Cerebellar cortex (tissue), 1 donor: ENCODE measurements at regions not wholly inside any gene's neighbourhood (a gene's known extent, or its start where the extent isn't known, plus 50 kb on each side); places are given as distances from the start of the nearest gene placed in this dataset.

ENCODE experiments used
- DNase-seq: peaks from one replicate; pipeline ENCODE4 v3.0.0-alpha.2; 2015; ENCODE audit warnings: low spot score

GRCh38 chr6:23154159-23154558 lies 584.8 kb downstream of the HDGFL1 start:
- DNase-seq, result no peak

DNA sequence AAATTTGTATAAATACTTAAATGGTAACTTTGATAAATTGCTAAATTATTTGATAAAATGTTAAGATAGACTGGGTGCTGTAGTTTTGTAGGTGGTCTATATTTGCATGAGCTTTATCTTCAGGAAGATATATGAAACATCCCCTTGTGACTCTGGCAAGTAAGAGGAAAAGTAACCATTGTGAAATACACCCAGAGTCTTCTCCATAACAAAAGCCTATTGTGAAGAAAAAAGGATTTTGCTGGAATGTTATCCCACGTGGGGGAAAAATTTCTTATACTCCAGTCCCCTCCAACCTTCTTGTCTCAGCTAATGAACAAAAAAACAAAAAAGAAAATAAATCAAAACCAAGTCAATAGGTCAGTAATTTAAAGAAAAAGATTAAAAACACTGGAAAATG lies 600.7 kb downstream of the HDGFL1 start:
- no peak for DNase-seq

DNA sequence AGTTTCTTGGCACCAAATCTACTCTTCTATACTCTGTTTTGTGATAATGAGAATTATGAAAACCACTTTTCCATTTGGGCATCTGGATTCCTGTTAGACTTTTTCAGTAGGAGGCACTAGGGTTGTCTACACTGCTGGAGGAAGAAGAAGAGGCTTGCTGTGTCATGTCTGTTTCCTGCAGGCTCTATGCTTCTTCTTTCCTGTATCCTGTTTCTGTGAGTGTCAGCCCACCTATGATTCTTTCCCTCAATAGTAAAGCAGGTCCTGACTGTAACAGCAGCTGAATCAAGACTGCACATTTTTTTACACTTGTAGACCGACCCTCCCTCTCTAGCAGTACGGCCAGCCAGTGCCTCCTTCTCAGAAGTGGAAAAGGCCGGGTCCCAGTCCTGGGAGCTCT lies 603.9 kb downstream of the HDGFL1 start:
- no peak for DNase-seq

DNA sequence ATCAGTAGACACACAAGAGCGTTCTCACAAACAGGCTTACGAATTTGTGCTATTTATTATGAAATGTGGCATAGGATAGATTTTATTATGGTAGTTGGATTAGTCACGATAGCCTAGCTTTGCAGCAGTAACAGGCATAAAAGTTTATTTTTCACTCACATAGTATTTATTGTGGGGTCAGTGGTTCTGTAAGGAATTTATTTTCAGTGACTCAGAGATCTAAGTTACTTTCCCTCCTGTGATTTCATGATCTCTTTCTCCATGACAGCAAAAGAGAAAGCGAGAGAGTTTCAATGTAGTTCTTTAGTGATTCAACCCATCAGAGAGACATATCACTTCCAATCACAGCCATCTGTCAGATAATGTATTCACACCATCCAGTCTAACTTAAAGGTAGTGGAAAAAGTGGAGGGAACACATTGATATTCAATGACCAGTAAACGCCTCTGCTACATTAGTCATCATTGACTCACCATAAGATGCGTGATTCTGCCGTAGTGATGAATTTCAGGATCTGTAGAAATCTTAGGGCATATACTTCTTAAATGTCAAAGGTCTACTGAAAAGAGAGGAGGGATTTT lies 605.5 kb downstream of the HDGFL1 start:
- no peak for DNase-seq

DNA sequence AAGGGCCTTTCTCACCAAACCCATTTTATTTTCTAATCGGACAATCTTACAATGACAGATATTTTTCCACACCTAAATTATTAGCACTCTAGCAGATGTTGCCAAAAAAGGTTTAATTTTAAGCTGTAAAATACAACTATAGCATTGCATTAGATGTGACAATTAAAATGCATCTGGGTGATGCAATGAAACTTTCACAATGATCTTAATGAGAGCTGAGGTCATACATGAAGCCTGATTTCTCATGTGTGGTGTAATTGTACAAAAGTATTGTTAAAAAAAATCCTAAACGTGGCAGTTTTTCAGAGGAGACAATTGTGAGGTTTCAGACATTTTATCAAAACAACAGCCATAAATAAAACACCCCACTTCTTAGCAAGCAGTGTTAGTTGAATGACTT lies 606.0 kb downstream of the HDGFL1 start:
- DNase-seq, result no peak

GRCh38 chr6:23176471-23176870 lies 607.1 kb downstream of the HDGFL1 start:
- DNase-seq, result no peak

GRCh38 chr6:23176883-23177282 lies 607.5 kb downstream of the HDGFL1 start:
- DNase-seq, result no peak

DNA sequence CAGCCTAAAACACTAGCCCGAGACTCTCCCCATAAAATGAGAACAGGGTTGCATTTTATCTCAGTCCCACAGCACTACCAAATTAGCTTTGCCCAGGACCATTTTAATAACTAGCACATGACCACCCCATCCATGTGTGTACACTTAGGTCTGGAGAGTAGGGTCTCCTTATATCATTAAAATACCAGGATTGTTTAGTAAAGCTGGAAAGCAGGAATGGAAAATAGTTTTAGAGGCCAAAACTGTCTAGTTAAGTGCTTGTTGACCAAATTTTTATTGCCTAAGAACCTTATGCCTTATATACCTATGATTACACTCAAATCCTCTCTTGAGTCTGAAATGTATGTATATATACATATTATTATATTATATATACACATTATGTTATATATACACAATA lies 608.4 kb downstream of the HDGFL1 start:
- DNase-seq, result no peak

GRCh38 chr6:23179994-23180393 lies 610.6 kb downstream of the HDGFL1 start:
- no peak for DNase-seq

DNA sequence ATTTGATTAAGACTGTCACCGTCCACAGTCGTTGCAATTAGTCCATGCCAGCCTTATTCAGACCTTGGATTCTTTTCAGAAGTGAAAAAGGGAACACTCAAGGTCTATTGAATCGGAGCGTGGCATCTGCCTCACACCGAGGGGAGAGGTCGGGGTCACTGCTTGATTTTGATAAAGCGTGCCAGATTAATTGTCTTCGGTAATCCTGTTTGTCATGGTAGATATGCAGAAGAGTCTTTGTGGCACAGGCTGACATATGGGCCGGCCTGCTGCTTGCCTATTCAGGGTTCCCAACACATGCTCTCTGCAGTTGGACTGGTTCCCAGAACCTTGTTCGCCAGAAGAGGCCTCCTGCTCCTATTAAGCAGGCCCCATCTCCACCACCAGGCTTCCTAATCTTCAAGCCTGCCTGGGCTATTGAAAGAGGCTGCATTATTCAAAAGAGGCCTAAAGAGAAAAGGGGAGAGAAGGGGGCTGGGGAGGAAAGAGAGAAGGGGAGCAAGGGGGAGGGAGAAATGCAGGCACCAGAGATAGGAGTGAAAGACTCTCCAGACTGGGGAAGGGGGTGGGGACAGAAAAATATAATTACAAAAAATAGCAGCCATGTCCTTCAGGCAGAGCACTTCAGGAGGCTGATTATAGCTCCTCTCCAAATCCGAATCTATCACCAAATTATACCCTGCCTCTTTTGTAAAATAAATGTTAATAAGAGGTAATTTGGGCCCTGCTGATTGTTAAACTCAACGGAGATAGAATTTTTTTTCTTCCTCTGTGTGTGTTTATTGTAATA lies 611.3 kb downstream of the HDGFL1 start:
- DNase-seq, result peak; percentile 99

DNA sequence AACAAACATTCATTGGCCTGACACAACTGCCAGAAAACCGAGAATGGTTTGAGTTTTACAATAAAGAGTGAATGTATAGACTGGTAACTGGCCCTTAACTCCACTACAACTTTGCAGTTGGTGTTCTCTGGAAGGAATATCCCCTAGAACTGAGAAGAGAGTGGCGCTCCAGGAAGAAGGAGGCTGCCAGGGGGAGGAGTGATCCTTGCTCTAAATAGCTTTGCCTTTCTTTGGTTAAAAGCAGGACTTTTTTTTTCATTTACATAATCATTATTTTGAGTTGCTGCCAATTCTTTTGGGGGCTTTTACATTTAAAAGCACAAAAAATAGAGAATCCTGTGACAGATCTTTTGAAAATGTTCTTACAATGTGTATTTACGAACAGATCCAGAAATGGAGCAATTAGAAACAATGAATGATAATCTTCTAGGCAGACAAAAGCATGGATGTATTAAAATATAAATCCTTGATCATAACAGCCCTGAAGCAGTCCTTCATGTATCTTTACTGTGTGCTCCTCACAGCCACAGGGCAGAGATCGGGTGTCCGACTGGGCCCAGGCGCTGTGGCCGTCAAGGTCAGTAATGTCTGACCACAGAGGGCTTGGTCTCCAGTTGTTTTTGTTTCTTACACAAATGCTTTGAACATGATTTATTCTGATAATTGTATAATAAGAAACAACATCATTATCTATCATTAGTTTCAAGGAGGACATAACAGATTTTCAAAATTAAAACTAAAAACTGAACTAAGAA lies 612.2 kb downstream of the HDGFL1 start:
- DNase-seq, result peak; percentile 7

DNA sequence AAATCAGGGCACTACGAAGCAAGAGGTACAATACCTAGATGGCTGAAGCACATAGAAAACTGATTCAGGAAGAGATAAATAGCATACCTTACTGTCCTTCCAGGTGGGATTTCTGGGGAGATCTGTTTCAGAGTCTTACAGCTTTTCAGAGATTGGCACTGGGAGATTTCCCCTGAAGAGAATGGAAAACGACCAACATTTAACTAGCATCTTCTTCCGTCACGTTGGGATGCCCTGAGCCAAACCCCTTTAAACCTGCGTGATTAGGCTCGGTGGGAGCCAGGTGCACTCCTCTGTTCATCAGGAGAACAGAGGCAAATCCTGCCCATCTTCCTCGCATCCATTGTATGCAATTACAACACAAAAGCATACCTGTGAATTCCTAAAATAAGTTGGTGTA lies 614.5 kb downstream of the HDGFL1 start:
- DNase-seq, result peak; percentile 61

GRCh38 chr6:23184351-23184750 lies 615.0 kb downstream of the HDGFL1 start:
- no peak for DNase-seq

DNA sequence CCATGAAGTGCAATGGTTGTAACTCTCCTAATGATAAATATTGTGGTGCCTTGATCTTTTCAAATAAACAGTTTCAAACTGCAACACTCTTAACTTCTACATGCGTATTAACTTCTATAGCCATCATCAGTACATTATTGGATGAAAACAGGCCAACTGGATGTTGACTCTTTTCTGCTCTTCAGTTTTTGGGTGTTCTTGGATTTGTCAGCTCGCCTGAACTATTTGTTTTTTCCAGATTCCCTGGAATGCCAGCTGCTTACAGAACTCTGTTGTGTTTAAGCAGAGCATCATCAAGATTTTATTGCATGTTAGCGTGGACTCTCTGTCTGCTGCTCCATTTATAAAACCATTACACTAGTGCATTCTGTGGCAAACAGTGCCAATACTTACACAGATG lies 626.1 kb downstream of the HDGFL1 start:
- no peak for DNase-seq

GRCh38 chr6:23199541-23199940 lies 630.2 kb downstream of the HDGFL1 start:
- DNase-seq, result no peak

- no peak for DNase-seq
These were observed 631.6 kb downstream of the HDGFL1 start for GRCh38 chr6:23200946-23201345.

DNA sequence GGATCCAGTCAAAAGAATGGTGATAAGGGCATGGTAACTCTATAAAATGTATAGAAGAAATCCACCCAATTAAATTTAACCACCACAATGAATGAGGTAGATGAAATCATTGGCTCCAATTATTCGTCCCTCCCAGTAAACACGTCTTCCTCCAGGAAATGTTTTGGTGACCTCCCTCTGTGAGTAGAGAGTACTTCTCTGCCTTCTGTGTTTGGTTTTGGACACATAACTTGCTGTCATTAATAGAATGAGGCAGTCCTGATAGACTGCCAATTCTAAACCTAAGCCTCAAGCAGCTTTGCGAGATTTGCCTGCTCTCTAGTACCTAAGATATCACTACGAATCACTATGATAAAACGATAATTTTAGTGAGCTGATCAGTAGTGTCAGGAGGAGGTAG lies 632.8 kb downstream of the HDGFL1 start:
- peak; percentile 21 for DNase-seq

GRCh38 chr6:23212398-23212797 lies 643.0 kb downstream of the HDGFL1 start:
- no peak for DNase-seq

DNA sequence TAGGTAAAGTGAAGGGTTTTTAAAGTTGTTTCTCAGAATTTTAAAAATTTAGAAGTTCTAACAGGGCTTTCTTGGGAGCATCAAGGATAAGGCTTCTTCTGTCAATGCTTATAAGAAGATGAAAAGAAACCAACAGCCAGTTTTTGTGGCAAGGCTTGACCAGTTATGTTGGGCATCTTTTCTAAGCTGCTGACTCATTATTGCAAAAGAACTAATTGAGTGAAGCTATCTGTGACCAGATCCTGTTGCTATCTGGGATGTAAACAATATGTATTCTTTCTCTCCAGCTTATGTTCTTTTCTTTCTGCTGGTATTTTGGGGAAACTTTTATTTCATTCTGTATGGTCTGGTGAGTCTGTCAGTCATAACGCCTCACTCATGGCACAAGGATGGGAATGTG lies 643.8 kb downstream of the HDGFL1 start:
- DNase-seq, result no peak

DNA sequence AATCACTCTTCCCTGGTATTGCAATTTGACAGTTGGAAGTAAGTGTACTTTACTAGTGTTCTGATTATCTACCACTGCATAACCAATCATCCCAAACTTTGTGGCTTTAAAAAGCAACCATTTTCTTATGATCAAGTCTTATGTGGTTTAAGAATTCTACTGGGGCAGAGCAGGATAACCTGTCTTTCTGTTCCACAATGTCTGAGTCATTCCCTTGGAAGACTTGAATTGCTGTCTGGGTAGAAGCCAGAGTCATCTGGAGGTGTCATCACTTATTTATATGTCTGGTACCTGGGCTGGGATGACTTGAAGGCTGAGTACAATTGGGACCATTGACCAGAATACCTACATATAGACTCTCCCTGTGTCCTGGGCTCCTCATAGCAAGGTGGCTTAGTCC lies 644.3 kb downstream of the HDGFL1 start:
- no peak for DNase-seq

- DNase-seq, result no peak
These were observed 649.4 kb downstream of the HDGFL1 start for GRCh38 chr6:23218751-23219150.

GRCh38 chr6:23222724-23223123 lies 653.4 kb downstream of the HDGFL1 start:
- DNase-seq, result no peak

GRCh38 chr6:23224540-23224939 lies 655.2 kb downstream of the HDGFL1 start:
- no peak for DNase-seq
